ENCODE measurements at regions not wholly inside any gene's neighbourhood (a gene's known extent, or its start where the extent isn't known, plus 50 kb on each side); places are given as distances from the start of the nearest gene placed in this dataset.

GRCh38 chr18:11489266-11489899, 120.0 kb upstream of the SLC35G4 start:
- Histone ChIP-seq H3K27ac (ENCODE audit: low read depth) (no peak overlapping the region), H3K79me2 (replicated peaks; ENCODE audit: insufficient read depth) (no peaks in the 10 kb centered on the region), H4K20me1 (replicated peaks; ENCODE audit: insufficient read depth) (no peaks in the 10 kb centered on the region), H2AFZ (no peak overlapping the region), H3F3A (replicated peaks; ENCODE audit: low read depth) (no peaks in the 10 kb centered on the region), H3K36me3 (ENCODE audit: insufficient read depth) (no peaks in the 10 kb centered on the region), H3K27me3 (ENCODE audit: insufficient read depth) (no peaks in the 10 kb centered on the region), H3K4me2 (no peak overlapping the region), H3K4me3 (no peak overlapping the region), H3K4me1 (ENCODE audit: insufficient read depth) (no peaks in the 10 kb centered on the region), H3K9me2 (ENCODE audit: insufficient read depth) (peaks cover 6% of the 10 kb centered on the region; the same call in 1 of the 2 replicates)
- H3K4me3 Mint-ChIP-seq: no peak overlapping the region
- no peaks in the 10 kb centered on the region for H3K4me1 Mint-ChIP-seq
- no peaks in the 10 kb centered on the region for H3K36me3 Mint-ChIP-seq (ENCODE audit: low read depth)
- DNase-seq (ENCODE audit: low spot score): no peak
- ATAC-seq: no peak
- peaks cover 5% of the 10 kb centered on the region for H3K27me3 Mint-ChIP-seq (ENCODE audit: insufficient read depth, low read depth, poor library complexity)
- no peaks in the 10 kb centered on the region for H3K9me3 Mint-ChIP-seq
- TF ChIP-seq EZH2 (IDR thresholded peaks at IDR 0.05; ENCODE audit: low read depth, unreplicated experiment) (no peak), POLR2AphosphoS5 (IDR thresholded peaks at IDR 0.05; ENCODE audit: low read depth) (no peak), ZNF331 (CRISPR knock-in tag; IDR thresholded peaks at IDR 0.05; ENCODE audit: low read depth) (no peak), CREB1 (CRISPR knock-in tag; IDR thresholded peaks at IDR 0.05; ENCODE audit: low read depth) (no peak), ZNF114 (CRISPR knock-in tag; IDR thresholded peaks at IDR 0.05) (no peak), ETS1 (IDR thresholded peaks at IDR 0.05) (no peak), EZH2phosphoT487 (IDR thresholded peaks at IDR 0.05; ENCODE audit: unreplicated experiment) (no peak)
- H3K27ac Mint-ChIP-seq: no peak overlapping the region

- Mint-ChIP-seq H3K27me3 (ENCODE audit: insufficient read depth, low read depth, poor library complexity) (peaks cover 5% of the 10 kb centered on the region), H3K9me3 (no peaks in the 10 kb centered on the region), H3K4me1 (no peaks in the 10 kb centered on the region), H3K27ac (no peak overlapping the region), H3K36me3 (ENCODE audit: low read depth) (no peaks in the 10 kb centered on the region), H3K4me3 (no peak overlapping the region)
- Histone ChIP-seq H3K27ac (ENCODE audit: low read depth) (no peak overlapping the region), H4K20me1 (replicated peaks; ENCODE audit: insufficient read depth) (no peaks in the 10 kb centered on the region), H3F3A (replicated peaks; ENCODE audit: low read depth) (no peaks in the 10 kb centered on the region), H3K9me2 (ENCODE audit: insufficient read depth) (peaks cover 6% of the 10 kb centered on the region), H3K36me3 (ENCODE audit: insufficient read depth) (no peaks in the 10 kb centered on the region), H3K79me2 (replicated peaks; ENCODE audit: insufficient read depth) (no peaks in the 10 kb centered on the region), H2AFZ (no peak overlapping the region), H3K4me1 (ENCODE audit: insufficient read depth) (no peaks in the 10 kb centered on the region), H3K4me2 (no peak overlapping the region), H3K4me3 (no peak overlapping the region), H3K27me3 (ENCODE audit: insufficient read depth) (no peaks in the 10 kb centered on the region)
- no peak for ATAC-seq
- DNase-seq (ENCODE audit: low spot score): no peak
- no peak for TF ChIP-seq STAT1 (IDR thresholded peaks at IDR 0.05; ENCODE audit: unreplicated experiment)
- no peak for TF ChIP-seq POLR2AphosphoS5 (IDR thresholded peaks at IDR 0.05; ENCODE audit: low read depth)
- TF ChIP-seq NANOG (IDR thresholded peaks at IDR 0.05; ENCODE audit: borderline replicate concordance): no peak
- no peak for TF ChIP-seq ZNF114 (CRISPR knock-in tag; IDR thresholded peaks at IDR 0.05)
- TF ChIP-seq EZH2 (IDR thresholded peaks at IDR 0.05; ENCODE audit: low read depth, unreplicated experiment): no peak
- TF ChIP-seq JUNB (IDR thresholded peaks at IDR 0.05; ENCODE audit: unreplicated experiment): no peak
- TF ChIP-seq ETS1 (IDR thresholded peaks at IDR 0.05): no peak
- no peak for TF ChIP-seq CREB1 (CRISPR knock-in tag; IDR thresholded peaks at IDR 0.05; ENCODE audit: low read depth)
- TF ChIP-seq EZH2phosphoT487 (IDR thresholded peaks at IDR 0.05; ENCODE audit: unreplicated experiment): no peak
- TF ChIP-seq ZNF462 (CRISPR knock-in tag; IDR thresholded peaks at IDR 0.05): no peak
These were observed 121.2 kb upstream of the SLC35G4 start for GRCh38 chr18:11488175-11488574.
